NCI-H2107 treated with DMSO at 0.1 percent for 48 hours (cell line): ENCODE measurements at regions not wholly inside any gene's neighbourhood (a gene's known extent, or its start where the extent isn't known, plus 50 kb on each side); places are given as distances from the start of the nearest gene placed in this dataset.

Experiments
- DNase-seq: peaks from one replicate; lab custom pipeline; 2025; ENCODE audit not compliant: unreplicated experiment; lab: John Stamatoyannopoulos, UW

DNA sequence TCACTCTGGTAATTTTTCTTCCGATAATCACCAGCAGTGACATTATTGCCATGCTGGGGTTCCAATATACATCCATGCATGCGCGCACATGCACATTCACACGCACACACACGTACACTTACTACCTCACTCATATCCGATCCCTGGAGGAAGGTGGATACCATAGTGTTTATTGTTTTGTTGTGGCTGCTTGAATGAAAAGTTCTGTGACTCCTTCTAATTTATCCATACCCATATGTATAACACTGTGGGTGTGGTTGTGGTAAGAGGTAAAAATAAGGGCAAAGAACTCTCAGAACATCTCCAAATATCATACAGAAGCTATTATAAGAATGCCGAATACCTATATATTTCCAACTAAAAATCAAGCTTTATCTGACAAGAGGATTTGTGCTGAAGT is 407.8 kb upstream of the PODXL start:
- DNase-seq, result no peak

DNA sequence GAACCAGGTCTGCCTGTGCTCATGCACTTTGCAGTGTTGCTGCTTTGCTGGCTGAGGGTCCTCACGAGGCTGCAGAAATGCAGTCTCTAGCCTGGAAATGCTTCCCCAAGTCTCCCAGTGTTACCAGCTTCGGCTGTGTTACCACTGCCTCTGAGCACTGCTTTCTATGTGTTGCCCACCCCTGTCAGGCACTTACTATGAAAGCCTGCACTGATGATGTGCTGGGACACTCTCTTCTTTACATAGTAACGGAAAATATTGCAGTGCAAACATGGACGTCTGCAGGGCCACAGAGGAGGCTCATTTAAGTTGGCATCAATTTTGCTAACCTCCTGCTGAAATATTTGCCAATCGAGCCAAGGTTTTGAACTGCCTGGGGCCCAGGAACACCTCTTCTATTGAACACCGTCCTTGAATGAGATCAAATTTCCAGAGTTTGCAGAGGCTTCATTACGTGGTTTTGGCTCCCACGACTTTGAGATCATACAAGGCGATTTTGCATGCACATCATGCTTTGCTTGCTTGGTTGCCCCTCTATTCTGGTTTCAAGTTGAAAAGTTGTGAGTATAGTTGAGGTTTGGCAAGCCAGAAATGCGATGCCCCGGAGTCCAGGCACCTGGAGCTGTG is 404.7 kb upstream of the PODXL start:
- DNase-seq, result peak; percentile 27

GRCh38 chr7:131959106-131959812 is 402.8 kb upstream of the PODXL start:
- no peak for DNase-seq

DNA sequence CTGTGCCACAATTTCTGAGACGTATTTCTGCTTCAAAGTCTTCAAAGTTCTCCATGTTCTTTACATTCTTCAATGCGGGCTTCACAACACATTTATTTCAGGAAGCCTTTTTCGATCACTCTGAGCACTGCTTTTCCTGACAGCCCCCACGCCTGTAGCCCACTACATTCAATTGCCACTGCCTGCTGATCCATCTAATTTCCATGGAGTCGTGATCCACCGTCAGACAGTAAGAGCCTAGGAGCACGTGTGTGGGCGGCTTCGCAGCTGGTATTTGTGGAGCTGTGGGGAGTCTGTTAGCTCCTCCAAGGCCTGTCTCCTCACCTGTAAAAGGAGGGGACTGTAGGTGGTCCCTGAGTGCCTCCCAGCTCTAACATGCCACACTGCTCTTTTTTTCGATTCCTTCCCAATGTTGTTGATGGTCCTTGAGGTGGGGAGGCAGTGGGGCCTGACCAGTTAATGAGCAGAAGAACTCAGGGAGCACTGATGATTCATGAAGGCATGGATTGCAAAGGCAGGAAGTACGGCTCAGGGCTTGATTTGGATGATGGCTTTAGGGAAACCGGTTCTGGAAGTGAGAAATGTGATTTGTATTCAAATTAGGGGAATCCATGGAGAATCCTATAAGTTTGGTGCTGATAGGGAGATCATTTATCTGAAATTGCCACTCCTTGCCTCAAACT is 401.1 kb upstream of the PODXL start:
- no peak for DNase-seq

DNA sequence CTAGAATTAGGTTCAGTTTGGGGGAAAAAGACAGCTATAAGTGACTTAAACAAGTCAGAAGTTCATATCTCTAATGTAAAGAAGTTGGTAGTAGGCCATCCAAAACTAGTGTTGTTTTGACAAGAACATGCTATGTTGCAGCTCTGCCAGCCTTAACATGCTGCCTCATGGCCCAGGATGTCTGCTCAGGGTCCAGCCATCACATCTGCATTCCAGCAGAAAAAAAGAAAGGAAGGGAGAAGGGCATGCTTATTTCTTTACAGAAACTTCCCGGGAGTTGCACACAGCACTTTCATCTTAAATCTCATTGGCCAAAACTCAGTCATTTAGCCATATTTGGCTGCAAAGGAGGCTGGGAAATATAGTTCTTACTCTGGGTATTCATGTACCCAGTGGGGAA is 400.4 kb upstream of the PODXL start:
- no peak for DNase-seq

DNA sequence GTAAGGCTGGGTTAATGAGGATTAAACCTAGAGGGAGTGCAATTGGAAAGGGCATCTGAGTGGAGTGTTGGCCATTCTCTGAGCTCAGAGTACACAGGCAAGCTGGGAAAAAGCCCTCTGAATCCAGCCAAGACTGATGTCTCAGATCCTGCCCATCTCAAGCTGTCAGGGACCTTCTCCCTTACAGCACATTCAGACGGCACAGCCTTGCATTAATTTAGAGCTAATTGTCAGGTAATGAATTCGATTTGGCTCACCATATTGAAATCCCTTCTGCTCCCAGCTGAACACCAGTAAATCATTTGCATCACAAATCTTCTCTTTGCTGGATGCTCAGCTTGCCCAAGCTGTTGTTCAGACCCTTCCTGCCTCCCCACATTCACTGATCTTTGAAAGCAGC is 399.3 kb upstream of the PODXL start:
- no peak for DNase-seq

- DNase-seq, result no peak
Measured at GRCh38 chr7:131953184-131953583, 396.8 kb upstream of the PODXL start.

DNA sequence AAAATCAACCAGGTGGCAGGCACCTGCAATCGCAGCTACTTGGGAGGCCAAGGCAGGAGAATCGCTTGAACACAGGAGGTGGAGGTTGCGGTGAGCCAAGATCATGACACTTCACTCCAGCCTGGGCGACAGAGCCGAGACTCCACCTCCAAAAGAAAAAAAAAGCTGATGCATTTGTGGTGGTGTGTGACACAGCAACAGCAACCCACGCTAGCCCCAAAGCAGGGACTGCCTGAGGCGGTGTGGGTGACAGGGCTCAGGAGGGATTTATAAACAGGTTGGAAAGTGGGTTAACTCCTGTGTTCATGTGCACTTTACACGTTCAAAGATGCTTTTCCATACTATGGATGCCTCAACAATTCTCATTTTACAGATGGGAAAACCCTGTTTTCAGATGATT is 395.9 kb upstream of the PODXL start:
- no peak for DNase-seq

GRCh38 chr7:131950758-131951157 is 394.3 kb upstream of the PODXL start:
- no peak for DNase-seq

- no peak for DNase-seq
Measured at GRCh38 chr7:131949659-131950058, 393.2 kb upstream of the PODXL start.

DNA sequence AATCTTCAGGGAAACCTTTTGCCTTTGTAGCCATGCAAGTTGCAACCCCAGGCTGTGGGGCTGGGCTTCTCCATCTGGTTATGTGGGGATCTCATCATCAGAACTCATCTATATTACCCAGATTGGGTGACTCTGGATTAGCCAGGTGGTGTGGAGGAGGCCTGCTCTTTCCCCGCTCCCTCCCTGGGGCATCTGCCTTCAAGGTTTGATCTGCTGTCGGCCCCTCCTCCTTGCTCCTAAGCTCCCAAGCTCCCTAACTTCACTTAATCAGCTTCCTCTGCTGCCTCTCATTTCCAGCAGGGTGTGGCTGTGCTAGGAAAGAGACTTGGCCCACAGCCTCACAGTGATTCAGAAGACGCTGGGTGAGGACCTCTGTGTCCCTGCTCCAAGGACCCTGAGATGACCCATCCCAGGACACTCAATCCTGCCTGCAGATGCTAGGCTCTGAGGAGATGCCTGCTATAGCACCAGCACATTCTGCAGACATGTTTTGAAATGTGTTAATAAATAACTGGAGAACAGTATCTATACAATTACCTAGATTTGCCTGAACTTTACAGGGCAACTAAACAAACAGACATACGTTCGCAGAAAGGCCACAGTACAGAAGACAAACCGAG is 392.1 kb upstream of the PODXL start:
- no peak for DNase-seq

- DNase-seq, result no peak
Measured at GRCh38 chr7:131947661-131948060, 391.2 kb upstream of the PODXL start.

DNA sequence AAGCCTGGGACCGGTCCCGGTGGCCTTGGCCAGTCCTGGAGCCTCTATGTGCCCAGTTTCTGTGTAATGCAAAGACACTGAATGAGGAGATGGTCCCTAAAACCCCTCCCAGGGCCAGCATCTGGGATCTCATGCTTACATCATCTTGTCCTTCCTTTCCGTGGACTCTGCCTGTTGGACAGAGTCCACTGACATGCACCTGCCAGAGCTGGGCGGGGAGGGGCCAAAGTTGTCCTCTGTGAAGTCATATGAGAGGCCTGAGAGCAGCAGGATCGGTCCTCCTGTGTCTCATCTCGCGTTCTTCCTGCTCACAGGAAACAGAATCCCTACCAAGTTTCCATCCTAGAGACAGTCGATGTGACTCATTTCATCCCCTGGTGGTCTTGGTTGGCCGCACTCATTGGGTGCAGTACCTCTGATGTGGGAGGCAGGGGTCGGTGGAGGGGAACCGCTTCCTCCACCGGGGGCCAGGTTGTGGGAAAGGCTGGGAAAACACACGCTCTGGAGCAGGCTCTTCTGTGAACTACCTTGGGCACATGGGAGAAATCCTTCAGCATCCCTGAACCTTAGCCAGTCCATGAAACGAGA is 389.6 kb upstream of the PODXL start:
- DNase-seq, result no peak

- no peak for DNase-seq
Measured at GRCh38 chr7:131945313-131945911, 389.0 kb upstream of the PODXL start.

- no peak for DNase-seq
Measured at GRCh38 chr7:131944556-131945069, 388.2 kb upstream of the PODXL start.

- no peak for DNase-seq
Measured at GRCh38 chr7:131943646-131944045, 387.2 kb upstream of the PODXL start.

DNA sequence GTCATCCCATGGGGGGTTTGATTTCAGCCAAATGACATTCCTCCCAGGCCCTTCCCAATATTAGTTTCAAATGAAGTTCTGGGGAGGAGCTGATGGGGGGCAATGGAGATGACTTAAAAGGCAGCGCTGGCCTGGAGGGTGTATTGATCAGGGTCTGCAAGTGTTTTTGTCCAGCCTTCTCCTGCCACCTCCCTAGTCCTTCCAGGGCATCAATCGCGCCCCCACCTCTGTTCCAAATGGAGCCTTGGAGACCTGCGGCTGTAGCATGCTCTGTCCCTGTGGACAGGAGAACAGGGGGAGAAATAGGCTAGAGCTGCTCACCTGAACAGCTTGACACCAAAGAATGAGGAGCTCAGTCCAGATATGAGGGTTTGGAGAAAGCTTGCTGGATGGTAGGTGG is 386.8 kb upstream of the PODXL start:
- DNase-seq, result no peak

- no peak for DNase-seq
Measured at GRCh38 chr7:131942287-131943150, 386.1 kb upstream of the PODXL start.

- no peak for DNase-seq
Measured at GRCh38 chr7:131941291-131941690, 384.9 kb upstream of the PODXL start.

- no peak for DNase-seq
Measured at GRCh38 chr7:131940621-131941165, 384.3 kb upstream of the PODXL start.
